ENCODE measurements at regions not wholly inside any gene's neighbourhood (a gene's known extent, or its start where the extent isn't known, plus 50 kb on each side); places are given as distances from the start of the nearest gene placed in this dataset.

- TF ChIP-seq CTCF (IDR thresholded peaks at IDR 0.05; ENCODE audit: insufficient read depth, low read length, poor library complexity, severe bottlenecking), result no peak
- no peak for TF ChIP-seq EZH2phosphoT487 (conservative IDR thresholded peaks at IDR 0.05; ENCODE audit: low read length)
Observed at GRCh38 chr21:27246741-27247140, 279.9 kb upstream of the ADAMTS5 start.
